HPDE6-E6E7 (cell line): ENCODE measurements at regions not wholly inside any gene's neighbourhood (a gene's known extent, or its start where the extent isn't known, plus 50 kb on each side); places are given as distances from the start of the nearest gene placed in this dataset.

Experiments
- DNase-seq: peaks from one replicate; pipeline ENCODE4 v3.0.0; 2011; ENCODE audit warnings: missing footprints; ENCODE audit errors: extremely low spot score

DNA sequence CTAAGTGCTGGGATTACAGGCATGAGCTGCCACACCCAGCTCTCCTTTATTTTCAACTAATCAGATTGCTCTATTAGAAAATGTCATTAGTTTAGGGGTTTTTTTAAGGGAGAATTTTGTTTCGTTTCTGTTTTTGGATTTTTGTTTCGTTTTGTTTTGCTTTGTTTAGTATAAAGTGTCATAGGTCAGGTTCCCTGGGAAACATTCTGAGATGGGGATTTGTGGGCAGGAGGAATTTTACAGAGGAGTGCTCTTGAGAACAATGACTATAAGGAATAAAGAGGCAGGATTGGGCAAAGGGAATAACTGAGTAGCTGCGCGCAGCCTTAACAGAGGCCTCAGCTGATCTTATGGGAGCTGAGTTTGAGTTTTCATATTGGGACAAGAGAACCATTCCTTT lies 86.8 kb upstream of the NR2F2 start:
- no peak for DNase-seq

DNA sequence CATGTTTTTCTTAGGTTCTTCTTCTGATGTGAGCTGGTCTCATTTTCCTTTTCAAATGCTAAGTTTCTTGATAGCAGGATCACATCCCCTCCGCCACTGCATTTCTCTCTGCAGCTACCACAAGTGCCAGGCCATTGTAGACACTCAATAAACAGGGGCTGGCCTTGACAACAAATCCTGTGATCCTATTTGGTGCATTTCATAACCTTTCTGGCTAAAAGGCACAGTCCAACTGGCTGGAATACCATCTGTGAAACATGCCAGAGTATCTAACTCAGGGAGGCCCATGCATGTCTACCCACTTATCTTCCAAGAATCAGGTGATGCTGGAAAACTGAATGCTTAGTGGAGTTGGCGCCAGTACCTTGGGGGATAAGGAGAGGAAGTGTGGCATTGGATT lies 85.2 kb upstream of the NR2F2 start:
- DNase-seq = no peak

DNA sequence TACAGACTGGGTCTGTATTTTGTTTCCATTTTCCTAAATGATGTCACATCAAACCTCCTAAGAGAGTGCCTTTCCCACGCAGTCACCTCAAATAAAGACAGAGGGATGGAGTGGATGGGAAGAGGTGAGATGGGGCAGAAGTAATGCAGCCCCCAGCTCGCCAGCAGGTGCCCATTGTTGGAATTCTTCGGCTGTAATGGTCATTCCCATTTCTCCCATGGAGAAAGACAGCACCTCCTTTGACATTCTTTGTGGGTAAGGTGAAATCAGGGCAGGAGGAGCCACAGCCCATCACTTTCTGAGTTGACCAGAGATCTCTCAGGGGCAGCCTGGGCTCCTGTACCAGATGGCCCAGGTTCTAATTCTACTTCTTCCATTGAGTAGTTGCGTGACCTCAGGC lies 84.4 kb upstream of the NR2F2 start:
- DNase-seq = no peak

DNA sequence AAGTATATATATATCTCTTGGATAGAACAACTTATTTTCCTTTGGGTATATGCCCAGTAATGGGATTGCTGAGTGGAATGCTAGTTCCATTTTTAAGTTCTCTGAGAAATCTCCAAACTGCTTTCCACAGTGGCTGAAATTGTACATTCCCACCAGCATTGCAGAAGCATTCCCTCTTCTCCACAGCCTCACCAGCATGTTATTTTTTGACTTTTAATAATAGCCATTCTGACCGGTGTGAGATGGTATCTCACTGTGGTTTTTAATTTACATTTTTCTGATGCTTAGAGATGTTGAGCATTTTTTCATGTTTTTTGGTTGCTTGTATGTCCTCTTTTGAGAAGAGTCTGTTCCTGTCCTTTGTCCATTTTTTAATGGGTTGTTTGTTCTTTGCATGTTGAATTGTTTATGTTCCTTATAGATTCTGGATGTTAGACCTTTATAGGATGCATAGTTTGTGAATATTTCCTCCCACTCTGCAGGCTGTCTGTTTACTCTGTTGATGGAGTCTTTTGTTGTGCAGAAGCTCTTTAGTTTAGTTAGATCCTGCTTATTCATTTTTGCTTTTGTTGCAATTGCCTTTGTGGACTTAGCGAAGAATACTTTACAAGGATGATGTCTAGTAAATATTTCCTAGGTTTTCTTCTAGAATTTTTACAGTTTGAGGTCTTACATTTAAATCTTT lies 82.7 kb upstream of the NR2F2 start:
- DNase-seq = no peak

DNA sequence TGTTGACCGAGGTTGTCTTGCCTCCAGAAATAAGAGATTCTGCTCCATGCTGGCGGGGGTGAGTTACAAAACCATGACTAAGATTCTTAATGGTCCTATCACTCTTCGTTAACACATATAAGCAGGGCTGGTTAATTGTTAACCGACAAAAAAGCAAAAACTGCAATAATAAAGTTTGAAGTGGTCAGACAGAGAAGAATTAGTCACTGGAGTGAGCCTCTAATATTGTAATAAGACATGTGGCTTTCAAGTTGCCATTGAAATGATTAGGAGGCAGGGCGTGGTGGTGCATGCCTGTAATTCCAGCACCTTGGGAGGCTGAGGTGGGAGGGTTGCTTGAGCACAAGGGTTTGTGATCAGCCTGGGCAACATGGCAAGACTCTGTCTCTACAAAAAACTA lies 78.4 kb upstream of the NR2F2 start:
- DNase-seq = no peak

DNA sequence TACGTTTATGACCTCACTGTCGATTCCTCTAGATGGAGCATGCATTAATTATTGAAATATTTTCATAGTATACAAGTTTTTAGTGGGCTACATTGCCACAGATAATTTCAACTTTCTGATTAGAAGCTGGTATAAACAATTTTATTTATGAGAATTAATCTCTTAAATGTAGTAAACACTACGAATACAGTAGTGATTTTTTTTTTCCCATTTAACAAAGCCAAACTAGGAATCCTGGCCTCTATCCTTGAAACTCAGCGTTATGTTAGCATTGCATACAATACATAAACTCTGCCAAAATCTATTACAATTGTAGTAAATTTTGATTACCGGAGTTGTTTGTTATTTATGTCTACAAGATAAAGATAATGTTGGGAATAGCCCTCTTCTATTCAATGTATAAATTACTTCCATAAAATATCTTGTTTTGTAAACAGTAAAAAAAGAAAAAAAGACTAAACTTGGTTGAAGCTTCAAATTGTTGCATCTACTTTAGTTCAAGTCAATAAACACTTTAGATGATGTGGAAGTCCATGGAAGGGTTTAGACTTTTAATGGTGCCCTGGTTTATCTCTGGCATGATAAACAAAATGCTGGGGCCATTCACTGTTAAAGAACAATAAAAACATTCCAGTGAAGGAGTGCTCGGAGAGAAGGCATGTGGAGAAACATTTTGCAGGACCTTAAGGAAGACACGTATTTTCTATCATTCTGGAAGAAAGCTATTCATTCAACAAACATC lies 77.3 kb upstream of the NR2F2 start:
- DNase-seq = no peak

DNA sequence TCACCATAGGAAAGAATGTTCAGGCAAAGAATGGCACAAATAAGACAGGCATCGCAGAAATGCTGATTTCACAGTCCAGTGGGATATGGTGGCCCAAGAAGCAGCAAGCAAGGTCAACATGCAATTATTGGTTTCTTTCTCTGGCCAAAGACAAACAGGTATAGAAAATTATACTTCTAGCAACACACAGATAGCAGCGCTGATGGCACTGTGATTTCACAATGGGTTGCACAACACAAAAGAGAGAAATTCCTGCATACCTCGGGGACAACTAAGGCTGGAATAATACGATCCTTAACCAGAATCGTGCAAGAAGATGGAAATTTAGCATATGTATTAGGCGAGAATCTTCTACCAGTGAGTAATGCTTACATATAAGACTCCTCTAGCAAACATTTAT lies 76.3 kb upstream of the NR2F2 start:
- no peak for DNase-seq

DNA sequence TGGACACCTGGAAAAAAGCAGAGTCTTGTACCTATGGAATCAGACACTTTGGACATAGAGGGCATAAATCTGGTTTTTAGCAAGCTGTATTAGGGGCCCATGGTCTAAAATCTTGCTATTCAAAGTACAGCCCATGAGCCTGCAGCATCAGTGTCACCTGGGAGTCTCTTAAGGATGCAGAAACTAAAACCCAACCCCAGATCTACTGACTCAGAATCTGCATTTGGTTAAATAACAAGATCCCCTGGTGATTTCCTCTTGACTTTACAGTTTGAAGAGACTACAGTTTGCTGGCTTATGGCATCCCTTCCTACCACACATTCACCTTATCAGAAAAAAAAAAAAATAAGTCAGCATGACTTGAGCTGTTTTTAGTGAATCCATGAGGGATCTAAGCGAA lies 74.9 kb upstream of the NR2F2 start:
- no peak for DNase-seq

DNA sequence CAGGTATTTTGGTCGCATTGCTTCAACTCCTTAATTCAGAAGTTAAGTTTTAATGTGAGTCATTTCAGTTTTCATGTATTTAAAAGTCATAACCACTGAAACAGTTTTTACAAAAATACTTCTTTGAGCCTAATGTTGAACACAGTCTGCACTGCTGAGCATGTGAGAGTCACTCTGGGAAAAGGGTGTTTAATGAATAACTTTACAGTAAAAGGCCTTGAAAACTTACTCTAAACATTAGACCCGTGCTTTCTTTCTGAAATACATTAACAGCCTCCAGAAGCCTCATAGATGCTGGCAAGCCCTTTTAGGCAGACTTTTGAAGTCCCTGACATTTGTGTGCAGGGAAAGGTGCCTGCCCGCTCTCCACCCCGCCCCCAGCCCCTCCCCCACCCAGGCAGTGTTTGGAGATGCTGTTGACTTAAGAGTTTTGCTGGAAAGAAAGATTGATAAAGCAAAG lies 68.9 kb upstream of the NR2F2 start:
- no peak for DNase-seq

DNA sequence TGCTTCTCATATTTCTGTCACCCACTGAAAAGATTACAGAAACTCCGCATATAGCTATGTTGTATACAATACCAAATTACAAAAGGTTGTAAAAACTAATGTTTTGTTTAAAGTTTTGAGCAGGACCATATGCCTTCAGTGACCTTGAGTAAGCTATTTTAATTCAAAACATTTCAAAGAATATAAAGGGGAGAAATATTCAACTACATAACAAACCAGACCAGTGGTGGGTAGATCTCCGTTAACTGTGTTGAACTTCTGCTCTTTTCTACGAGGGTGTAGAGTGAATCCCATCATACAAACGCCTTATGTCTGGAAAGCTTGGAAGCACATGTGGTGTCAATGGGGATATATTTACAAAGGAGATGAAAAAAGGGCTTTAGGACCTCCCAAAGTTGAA lies 68.4 kb upstream of the NR2F2 start:
- no peak for DNase-seq

DNA sequence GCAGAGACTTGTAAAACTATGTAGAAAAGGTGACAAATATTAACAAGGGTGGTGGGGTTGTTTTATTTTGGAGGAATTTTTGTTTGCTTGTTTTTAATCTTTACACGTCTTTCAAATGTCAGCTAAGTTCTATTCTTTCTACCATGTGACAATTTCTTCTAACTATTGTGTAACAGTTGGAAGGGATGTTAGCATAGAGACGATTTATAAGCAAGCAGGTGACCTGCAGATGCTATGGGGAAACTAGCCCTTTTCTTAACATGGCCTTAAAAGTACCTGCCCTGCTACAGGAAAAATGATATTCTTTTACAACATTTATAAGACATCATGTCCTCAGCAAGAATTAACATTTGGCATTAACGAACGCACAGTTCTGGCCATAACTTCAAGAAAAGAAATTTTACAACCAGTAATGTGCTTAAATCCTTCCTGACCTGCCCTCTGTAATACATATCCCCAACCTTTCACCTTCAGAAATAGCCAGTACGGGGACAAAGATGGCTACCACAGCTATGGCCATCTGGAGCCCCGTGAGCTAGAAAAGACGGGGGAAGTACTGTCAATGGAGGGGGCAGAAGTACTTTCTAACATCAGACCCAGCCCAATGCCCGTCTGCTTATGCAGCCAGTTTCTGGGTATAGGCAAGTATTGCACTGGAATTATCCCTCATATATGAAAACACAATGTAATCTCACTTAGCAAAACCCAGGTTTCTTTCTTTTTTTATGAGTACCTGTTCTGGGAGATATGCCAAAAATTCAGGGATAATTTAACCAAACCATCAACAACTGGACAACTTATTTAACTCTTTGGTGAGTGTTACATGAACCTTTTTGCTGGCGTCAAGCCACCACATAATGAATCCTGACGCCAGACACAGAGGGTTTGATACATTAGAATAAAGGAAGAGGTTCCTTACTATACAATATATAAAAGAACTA lies 67.7 kb upstream of the NR2F2 start:
- DNase-seq = no peak

DNA sequence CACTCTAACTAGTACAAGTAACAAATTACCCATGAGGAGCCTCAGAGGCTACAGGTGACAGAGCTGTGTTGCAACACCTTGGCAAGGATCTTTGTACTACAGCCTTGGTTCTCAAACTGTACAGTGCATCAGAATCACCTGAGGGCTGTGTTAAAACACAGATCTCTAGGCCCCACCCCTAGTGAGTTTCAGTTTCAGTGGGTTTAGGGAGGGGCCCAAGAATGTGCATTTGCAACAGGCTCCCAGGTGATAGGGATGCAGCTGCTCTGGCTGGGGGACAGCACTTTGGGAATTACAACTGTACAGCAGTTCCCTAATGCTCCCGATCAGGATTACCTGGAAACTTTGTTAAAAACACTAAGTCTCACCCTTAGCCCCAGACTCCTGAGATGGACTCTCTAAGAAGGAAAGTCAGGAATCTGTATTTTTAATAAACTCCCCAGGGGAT lies 66.1 kb upstream of the NR2F2 start:
- DNase-seq = peak; percentile 36

DNA sequence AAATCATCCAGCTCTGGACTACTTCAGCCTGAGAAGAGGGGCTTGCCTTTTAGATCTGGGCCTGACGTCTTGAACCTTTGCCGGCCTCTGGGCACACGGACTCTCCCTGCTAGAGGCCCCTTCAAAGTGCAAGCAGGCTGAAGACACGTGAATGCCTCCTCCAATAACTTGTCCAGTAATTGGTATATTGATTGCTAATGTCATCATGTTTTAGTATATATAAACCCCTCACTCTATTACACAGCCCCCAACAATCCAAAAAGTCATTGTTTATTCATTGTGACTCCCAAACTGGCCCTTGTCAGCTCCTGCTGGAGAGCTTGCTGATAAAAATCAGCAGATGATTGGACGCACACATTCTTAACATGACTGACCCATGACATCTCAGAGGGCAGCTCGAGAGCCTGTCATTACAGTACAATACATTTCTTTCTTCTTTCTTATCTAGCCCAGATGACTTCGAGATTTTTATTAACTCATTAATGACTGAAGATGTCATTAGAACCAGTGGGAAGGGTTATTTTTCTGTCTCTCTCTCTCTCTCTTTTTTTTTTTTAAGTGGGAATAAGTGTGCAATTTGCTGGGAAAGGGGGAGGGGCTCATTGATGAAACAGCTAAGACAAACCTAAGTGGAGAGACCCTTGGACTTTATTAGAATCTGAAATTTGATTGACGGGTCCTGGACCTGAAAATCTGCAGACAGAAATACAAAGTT lies 65.5 kb upstream of the NR2F2 start:
- peak; percentile 14 for DNase-seq

DNA sequence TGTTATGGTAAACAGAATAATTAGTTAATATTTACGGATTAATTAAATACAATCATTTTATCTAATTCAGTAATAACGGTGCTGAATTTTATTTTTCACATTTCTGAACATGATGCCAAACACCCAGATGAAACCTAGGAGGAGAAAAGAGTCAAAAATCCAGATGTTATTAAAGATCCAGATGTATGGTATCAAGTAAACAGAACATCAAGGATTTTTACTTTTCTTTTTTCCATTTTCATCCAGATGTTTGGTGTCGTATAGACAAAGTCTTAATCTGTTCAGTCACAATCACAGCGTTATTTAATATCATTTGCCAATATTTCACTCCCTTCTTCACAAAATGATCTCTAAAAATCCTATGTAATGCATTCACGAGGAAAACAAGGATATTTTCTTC lies 64.0 kb upstream of the NR2F2 start:
- DNase-seq = no peak

DNA sequence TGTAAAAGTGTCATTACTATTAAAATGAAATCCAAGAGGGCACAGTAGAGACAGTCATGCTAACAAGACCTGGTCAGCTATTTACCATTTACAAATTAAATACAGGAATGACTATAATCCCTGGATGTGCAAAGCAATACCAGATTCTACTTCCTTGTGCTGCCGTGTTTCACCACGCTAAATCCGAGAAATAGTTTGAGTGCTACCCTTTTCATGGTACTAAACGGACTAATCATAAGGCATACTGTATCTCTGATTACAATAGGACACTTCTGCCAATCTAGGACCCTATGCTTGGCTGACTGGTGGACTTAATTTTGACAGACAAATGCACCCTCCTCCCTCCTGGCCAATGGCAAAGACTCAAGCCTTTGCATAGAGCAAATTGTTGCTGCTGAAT lies 63.0 kb upstream of the NR2F2 start:
- no peak for DNase-seq

DNA sequence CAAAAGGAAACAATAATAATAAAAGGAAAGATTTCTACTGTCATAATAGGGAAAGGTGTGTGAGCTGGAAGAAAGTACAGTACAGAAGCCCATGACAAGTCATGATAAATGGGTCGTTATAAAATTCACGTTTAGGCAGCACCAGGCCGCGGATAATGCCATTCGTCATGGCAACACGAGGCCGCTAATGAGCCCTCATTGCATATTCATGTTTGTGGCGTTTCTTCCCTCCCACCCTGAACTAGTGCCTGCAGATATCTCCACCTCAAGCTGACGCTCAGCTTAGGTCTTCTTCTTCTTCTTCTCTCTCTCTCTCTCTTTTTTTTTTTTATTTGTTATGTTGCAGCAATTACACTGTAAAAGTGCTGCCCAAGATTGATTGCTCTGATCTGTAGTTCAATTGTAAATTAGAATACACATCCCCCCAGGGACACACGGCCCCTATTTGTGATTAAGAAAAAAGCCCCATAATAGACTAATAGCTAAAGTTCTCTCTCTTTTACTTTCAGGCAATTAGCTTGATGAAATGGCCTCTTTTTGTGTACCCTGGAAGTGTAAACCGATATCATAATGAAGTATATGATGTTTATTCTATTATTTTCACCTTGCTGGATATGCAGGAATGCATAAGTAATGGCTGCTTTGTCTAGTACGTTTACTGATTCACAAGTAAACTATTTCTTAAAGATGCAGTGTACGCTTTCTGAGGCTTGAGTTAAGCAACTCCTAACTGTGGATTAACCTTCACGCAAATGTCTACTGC lies 61.9 kb upstream of the NR2F2 start:
- DNase-seq = peak; percentile 6

DNA sequence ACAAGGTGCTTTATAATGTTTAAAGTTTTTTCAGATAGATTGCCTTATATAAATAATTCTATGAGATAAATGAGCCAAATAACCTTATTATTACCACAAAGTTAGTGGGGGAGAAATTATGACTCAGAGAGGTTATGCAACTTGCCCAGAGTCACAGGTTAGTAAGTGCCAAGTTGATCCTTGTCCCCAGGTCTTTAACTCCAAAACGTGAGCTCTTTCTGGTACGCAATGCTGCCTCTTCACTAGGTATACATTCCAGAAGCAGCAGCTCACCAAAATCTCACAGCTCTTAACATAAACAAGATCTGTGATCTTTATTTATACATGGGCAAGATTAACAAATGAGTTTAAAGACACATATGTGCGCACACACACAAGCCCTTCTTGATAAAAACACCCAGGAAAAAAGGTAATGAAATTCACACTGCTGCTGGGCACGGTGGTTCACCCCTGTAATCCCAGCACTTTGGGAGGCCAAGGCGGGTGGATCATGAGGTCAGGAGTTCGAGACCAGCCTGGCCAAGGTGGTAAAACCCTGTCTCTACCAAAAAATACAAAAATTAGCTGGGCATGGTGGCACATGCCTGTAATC lies 59.8 kb upstream of the NR2F2 start:
- peak; percentile 4 for DNase-seq

DNA sequence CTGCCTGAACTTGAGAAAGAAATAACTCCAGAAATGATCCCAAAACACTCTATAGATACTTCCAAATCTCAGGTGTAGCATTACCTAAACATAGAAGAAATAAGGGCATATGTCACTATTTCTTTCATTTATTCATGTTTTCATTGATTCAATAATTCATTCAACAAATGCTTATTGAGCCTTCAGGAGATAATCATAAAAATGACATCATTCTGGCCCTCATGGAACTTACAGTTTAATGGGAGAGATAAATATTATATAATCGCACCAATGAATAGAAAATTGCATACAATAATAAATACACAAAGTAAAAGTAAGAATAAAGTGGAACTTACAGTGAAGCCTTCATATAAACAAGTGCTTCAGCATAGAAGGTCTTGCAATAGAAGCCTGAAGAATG lies 58.1 kb upstream of the NR2F2 start:
- no peak for DNase-seq

DNA sequence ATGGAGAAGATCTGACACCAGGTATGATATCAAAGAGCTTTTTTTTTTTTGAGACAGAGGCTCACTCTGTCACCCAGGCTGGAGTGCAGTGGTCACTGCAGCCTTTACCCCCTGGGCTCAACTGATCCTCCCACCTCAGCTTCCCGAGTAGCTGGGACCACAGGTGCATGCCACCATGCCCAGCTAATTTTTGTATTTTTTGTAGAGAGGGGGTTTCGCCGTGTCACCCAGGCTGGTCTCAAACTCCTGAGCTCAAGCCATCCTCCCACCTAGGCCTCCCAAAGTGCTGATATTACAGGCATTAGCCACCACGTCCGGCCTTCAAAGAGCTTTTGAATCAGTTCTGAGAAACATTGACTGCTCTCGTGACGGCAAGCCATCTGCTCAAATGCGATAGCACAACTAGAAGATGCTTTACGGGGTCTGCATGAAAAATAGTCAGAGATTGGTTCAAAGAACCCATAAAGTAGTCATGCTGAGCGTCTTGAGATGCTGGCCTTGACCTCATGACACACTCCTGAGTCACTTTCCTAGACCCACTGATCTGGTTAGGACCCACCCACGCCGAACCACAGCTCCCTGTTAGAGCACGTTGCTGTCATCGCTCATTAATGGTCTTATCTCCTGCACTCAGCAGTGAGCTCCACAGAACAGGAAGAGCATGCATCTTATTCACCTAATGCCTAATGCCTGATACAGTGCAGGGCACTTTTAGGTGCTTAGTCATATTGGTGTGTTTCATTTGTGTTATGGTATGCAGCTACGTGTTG lies 57.0 kb upstream of the NR2F2 start:
- peak; percentile 95 for DNase-seq

DNA sequence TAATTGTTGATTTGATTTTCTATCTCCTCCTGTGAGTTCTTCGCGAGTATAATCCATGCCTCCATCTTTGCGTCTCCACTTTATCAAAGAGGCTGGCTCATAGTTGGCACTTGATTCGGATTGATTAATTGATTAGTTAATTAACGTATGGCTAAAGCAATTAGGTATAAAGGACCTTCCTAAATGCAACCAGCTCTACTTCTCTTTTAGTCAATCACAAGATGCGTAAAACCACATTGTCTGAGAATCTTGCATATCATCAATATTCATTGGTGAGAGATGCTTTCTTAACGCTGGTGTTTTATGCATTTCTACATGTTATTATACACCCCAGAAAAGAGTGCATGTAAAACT lies 56.4 kb upstream of the NR2F2 start:
- no peak for DNase-seq
